Neural cell (in vitro differentiated cells): ENCODE measurements at regions not wholly inside any gene's neighbourhood (a gene's known extent, or its start where the extent isn't known, plus 50 kb on each side); places are given as distances from the start of the nearest gene placed in this dataset.

ENCODE experiments used
- H2AFZ ChIP-seq: fragments of 200-600, 300-800 bp; sonication (generic), shearing (Covaris generic); 2 replicates; pipeline ENCODE4 v1.6.0; 2014; ENCODE audit warnings: low read depth, mild to moderate bottlenecking, antibody characterized with exemption, low read length, moderate library complexity
- H3F3A ChIP-seq: fragments of 200-600 bp; shearing (Covaris generic); 2 replicates; pipeline ENCODE4 v1.6.1; 2016; ENCODE audit warnings: mild to moderate bottlenecking, moderate library complexity, mixed read lengths, antibody characterized with exemption, low read length; ENCODE audit not compliant: insufficient read depth, poor library complexity, severe bottlenecking
- H3K27ac ChIP-seq: fragments of 200-600, 300-800 bp; sonication (generic), shearing (Covaris generic); 2 replicates; pipeline ENCODE4 v1.5.1; 2014; ENCODE audit warnings: mild to moderate bottlenecking, low read length, moderate library complexity
- H3K27me3 ChIP-seq: fragments of 300-800, 200-600 bp; sonication (generic), shearing (Covaris generic); 2 replicates; pipeline ENCODE4 v1.6.0; 2014; ENCODE audit warnings: mild to moderate bottlenecking, low read depth, low read length, moderate library complexity; ENCODE audit not compliant: insufficient read depth
- H3K36me3 ChIP-seq: fragments of 300-800, 200-600 bp; sonication (generic), shearing (Covaris generic); 2 replicates; pipeline ENCODE4 v1.5.1; 2014; ENCODE audit warnings: mild to moderate bottlenecking, antibody characterized with exemption, low read length, moderate library complexity; ENCODE audit not compliant: insufficient read depth
- H3K4me2 ChIP-seq: fragments of 300-800, 200-600 bp; sonication (generic), shearing (Covaris generic); 2 replicates; pipeline ENCODE4 v1.6.0; 2014; ENCODE audit warnings: mild to moderate bottlenecking, low read length
- H3K4me3 ChIP-seq: fragments of 300-800, 200-600 bp; sonication (generic), shearing (Covaris generic); 2 replicates; pipeline ENCODE4 v1.5.1; 2014; ENCODE audit warnings: mild to moderate bottlenecking, low read length, moderate library complexity
- H3K79me2 ChIP-seq: fragments of 200-600 bp; shearing (Covaris generic); replicated peaks from 2 replicates; pipeline ENCODE4 v1.6.0; 2014; ENCODE audit warnings: mild to moderate bottlenecking, low read length, moderate library complexity; ENCODE audit not compliant: insufficient read depth
- H3K9ac ChIP-seq: fragments of 300-800, 200-600 bp; sonication (generic), shearing (Covaris generic); 2 replicates; pipeline ENCODE4 v1.6.1; 2016; ENCODE audit warnings: mild to moderate bottlenecking, low read length, mixed read lengths
- H3K9me2 ChIP-seq: fragments of 200-600 bp; shearing (Covaris generic); 2 replicates; pipeline ENCODE4 v1.6.1; 2016; ENCODE audit warnings: mild to moderate bottlenecking, low read length, mixed read lengths; ENCODE audit not compliant: insufficient read depth
- H3K9me3 ChIP-seq: fragments of 200-600, 300-800 bp; sonication (generic), shearing (Covaris generic); 2 replicates; pipeline ENCODE4 v1.6.1; 2016; ENCODE audit warnings: mild to moderate bottlenecking, mixed run types, low read length, moderate library complexity, mixed read lengths
- H4K20me1 ChIP-seq: fragments of 200-600 bp; shearing (Covaris generic); 2 replicates; pipeline ENCODE4 v1.6.1; 2016; ENCODE audit warnings: mild to moderate bottlenecking, mixed run types; ENCODE audit not compliant: insufficient read depth
- EP300 ChIP-seq: fragments of 450-650 bp; conservative IDR thresholded peaks from 2 replicates; pipeline ENCODE4 v1.6.1; 2014; ENCODE audit warnings: antibody characterized with exemption, mild to moderate bottlenecking, moderate library complexity; ENCODE audit not compliant: poor library complexity, severe bottlenecking
- EZH2 ChIP-seq: fragments of 200-600, 300-800 bp; shearing (Covaris generic), sonication (generic); IDR thresholded peaks from 2 replicates; pipeline ENCODE4 v1.6.1; 2014; ENCODE audit warnings: antibody characterized with exemption, low read length, borderline replicate concordance, mild to moderate bottlenecking; ENCODE audit not compliant: insufficient read depth, poor library complexity, severe bottlenecking
- MXI1 ChIP-seq: fragments of 450-650 bp; conservative IDR thresholded peaks from 2 replicates; pipeline ENCODE4 v1.6.1; 2014; ENCODE audit warnings: antibody characterized with exemption, mild to moderate bottlenecking; ENCODE audit not compliant: poor library complexity, severe bottlenecking
- POLR2AphosphoS5 ChIP-seq: IDR thresholded peaks from 2 replicates; pipeline ENCODE4 v1.6.1; 2012
- RAD21 ChIP-seq: fragments of 450-650 bp; conservative IDR thresholded peaks from 2 replicates; pipeline ENCODE4 v1.6.1; 2014; ENCODE audit warnings: antibody characterized with exemption, mild to moderate bottlenecking, moderate library complexity
- SMC3 ChIP-seq: fragments of 450-650 bp; conservative IDR thresholded peaks from 2 replicates; pipeline ENCODE4 v1.6.1; 2014; ENCODE audit warnings: antibody characterized with exemption, mild to moderate bottlenecking, moderate library complexity; ENCODE audit not compliant: poor library complexity
- TAF1 ChIP-seq: IDR thresholded peaks from 2 replicates; pipeline ENCODE4 v1.6.1; 2012; ENCODE audit warnings: low read depth
- TF ChIP-seq, protein P1 (sequence below): fragments of 450-650 bp; IDR thresholded peaks from 2 replicates; pipeline ENCODE4 v1.5.1; 2014; ENCODE audit warnings: antibody characterized with exemption, mild to moderate bottlenecking, moderate library complexity; ENCODE audit not compliant: poor library complexity, severe bottlenecking
- TF ChIP-seq, protein P2 (sequence below): IDR thresholded peaks from 2 replicates; pipeline ENCODE4 v1.6.1; 2012; ENCODE audit warnings: borderline replicate concordance

DNA sequence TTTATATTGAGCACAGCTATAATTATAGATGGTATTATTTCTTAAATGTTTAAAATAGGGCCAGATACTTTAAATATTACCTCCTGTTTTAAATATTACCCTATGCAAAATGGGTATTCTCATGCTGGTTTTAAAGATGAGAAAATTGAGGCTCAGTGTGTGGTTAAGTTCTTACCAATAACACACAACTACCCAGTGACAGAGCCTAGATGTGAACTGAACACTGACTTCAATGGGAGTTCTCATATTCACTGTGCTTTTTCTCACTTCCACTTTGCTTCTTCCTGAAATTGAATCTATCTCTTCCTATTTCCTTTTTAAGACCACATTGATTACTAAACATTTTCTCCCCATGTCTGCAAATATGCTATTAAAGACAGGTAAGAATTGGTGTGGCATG lies 135.8 kb upstream of the TUSC1 start (continued):
- TF ChIP-seq MXI1, result no peak
- TF ChIP-seq RAD21, result no peak

DNA sequence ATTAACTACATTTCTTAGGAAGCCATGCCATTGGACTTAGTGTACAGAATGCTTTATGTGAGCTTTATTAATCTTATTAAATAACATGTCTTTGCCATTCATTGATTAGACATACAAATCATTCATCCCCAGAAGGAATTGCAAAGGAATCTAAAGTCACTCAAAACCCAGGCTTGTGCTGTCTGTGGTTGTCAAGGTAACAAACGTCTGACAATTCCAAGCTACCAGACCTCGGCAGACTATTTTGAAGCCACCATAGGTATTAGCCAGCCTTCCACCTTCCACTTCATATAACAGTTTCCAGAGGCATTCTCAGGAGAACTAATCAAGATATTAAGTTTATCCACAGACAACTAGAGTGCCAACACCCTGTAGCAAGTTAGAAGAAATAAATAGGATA lies 135.2 kb upstream of the TUSC1 start:
- no peaks in the 10 kb centered on the region for H3F3A ChIP-seq
- no peaks in the 10 kb centered on the region for H3K36me3 ChIP-seq
- H3K27me3 ChIP-seq, result no peaks in the 10 kb centered on the region
- H3K79me2 ChIP-seq, result no peaks in the 10 kb centered on the region
- H3K9me3 ChIP-seq, result no peaks in the 10 kb centered on the region
- H3K4me2 ChIP-seq, result peak overlapping the region; percentile 6
- TF ChIP-seq EP300, result peak; percentile 44
- TF ChIP-seq, protein P1, sequence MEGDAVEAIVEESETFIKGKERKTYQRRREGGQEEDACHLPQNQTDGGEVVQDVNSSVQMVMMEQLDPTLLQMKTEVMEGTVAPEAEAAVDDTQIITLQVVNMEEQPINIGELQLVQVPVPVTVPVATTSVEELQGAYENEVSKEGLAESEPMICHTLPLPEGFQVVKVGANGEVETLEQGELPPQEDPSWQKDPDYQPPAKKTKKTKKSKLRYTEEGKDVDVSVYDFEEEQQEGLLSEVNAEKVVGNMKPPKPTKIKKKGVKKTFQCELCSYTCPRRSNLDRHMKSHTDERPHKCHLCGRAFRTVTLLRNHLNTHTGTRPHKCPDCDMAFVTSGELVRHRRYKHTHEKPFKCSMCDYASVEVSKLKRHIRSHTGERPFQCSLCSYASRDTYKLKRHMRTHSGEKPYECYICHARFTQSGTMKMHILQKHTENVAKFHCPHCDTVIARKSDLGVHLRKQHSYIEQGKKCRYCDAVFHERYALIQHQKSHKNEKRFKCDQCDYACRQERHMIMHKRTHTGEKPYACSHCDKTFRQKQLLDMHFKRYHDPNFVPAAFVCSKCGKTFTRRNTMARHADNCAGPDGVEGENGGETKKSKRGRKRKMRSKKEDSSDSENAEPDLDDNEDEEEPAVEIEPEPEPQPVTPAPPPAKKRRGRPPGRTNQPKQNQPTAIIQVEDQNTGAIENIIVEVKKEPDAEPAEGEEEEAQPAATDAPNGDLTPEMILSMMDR, result no peak
- H2AFZ ChIP-seq, result no peak overlapping the region
- peak overlapping the region; percentile 9 for H3K4me3 ChIP-seq
- H3K9ac ChIP-seq, result no peak overlapping the region
- no peak overlapping the region for H3K27ac ChIP-seq
- H4K20me1 ChIP-seq, result no peaks in the 10 kb centered on the region
- no peaks in the 10 kb centered on the region for H3K9me2 ChIP-seq

DNA sequence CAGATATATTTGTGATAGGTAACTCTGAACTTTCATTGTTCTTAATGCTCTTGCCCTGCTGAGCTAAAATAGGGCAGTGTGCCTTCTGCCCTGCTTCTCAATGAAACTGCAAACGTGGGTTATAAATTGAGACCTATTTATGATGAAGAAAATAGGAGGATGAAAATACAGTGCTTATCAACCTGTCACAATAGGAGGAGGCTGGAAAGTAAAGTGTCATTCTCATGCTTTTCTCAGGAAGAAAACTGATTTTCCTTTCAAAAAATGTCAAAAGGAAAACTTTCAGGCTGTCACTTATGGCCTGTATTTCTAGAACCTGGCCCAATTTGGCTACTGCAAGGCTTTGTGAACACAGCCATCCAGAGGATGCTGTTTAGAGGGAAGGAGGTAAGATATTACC lies 130.3 kb upstream of the TUSC1 start:
- Histone ChIP-seq H3F3A (no peaks in the 10 kb centered on the region), H3K79me2 (no peaks in the 10 kb centered on the region), H3K9ac (no peak overlapping the region), H3K9me3 (no peaks in the 10 kb centered on the region), H3K4me3 (no peak overlapping the region), H3K27ac (no peak overlapping the region), H3K4me2 (no peak overlapping the region), H3K27me3 (no peaks in the 10 kb centered on the region), H4K20me1 (no peaks in the 10 kb centered on the region), H2AFZ (no peak overlapping the region), H3K36me3 (no peaks in the 10 kb centered on the region), H3K9me2 (no peaks in the 10 kb centered on the region)
- TF ChIP-seq, protein P2, sequence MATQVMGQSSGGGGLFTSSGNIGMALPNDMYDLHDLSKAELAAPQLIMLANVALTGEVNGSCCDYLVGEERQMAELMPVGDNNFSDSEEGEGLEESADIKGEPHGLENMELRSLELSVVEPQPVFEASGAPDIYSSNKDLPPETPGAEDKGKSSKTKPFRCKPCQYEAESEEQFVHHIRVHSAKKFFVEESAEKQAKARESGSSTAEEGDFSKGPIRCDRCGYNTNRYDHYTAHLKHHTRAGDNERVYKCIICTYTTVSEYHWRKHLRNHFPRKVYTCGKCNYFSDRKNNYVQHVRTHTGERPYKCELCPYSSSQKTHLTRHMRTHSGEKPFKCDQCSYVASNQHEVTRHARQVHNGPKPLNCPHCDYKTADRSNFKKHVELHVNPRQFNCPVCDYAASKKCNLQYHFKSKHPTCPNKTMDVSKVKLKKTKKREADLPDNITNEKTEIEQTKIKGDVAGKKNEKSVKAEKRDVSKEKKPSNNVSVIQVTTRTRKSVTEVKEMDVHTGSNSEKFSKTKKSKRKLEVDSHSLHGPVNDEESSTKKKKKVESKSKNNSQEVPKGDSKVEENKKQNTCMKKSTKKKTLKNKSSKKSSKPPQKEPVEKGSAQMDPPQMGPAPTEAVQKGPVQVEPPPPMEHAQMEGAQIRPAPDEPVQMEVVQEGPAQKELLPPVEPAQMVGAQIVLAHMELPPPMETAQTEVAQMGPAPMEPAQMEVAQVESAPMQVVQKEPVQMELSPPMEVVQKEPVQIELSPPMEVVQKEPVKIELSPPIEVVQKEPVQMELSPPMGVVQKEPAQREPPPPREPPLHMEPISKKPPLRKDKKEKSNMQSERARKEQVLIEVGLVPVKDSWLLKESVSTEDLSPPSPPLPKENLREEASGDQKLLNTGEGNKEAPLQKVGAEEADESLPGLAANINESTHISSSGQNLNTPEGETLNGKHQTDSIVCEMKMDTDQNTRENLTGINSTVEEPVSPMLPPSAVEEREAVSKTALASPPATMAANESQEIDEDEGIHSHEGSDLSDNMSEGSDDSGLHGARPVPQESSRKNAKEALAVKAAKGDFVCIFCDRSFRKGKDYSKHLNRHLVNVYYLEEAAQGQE, result peak; percentile 50
- TF ChIP-seq EP300 (peak; percentile 91), MXI1 (no peak), POLR2AphosphoS5 (peak; percentile 68)

GRCh38 chr9:25804856-25805255 lies 126.6 kb upstream of the TUSC1 start:
- no peaks in the 10 kb centered on the region for H4K20me1 ChIP-seq
- no peaks in the 10 kb centered on the region for H3K9me2 ChIP-seq
- no peak overlapping the region for H3K4me3 ChIP-seq
- no peaks in the 10 kb centered on the region for H3K9me3 ChIP-seq
- no peak overlapping the region for H3K27ac ChIP-seq
- TF ChIP-seq MXI1, result no peak
- no peak for TF ChIP-seq TAF1
- TF ChIP-seq, protein P1, result no peak
- no peak for TF ChIP-seq POLR2AphosphoS5
- TF ChIP-seq SMC3, result no peak
- TF ChIP-seq, protein P2, result no peak
- TF ChIP-seq EZH2, result no peak
- no peak for TF ChIP-seq RAD21
- TF ChIP-seq EP300, result no peak
- H3F3A ChIP-seq, result no peaks in the 10 kb centered on the region
- H3K4me2 ChIP-seq, result no peak overlapping the region
- H2AFZ ChIP-seq, result no peak overlapping the region
- no peaks in the 10 kb centered on the region for H3K27me3 ChIP-seq
- no peaks in the 10 kb centered on the region for H3K36me3 ChIP-seq
- no peaks in the 10 kb centered on the region for H3K79me2 ChIP-seq
- no peak overlapping the region for H3K9ac ChIP-seq
